ENCODE measurements at regions not wholly inside any gene's neighbourhood (a gene's known extent, or its start where the extent isn't known, plus 50 kb on each side); places are given as distances from the start of the nearest gene placed in this dataset.
"Not testable (repeated sequence)": the region's sequence is repeated elsewhere in the genome, so short reads cannot be mapped to it uniquely, and the experiment has no call there.

DNA sequence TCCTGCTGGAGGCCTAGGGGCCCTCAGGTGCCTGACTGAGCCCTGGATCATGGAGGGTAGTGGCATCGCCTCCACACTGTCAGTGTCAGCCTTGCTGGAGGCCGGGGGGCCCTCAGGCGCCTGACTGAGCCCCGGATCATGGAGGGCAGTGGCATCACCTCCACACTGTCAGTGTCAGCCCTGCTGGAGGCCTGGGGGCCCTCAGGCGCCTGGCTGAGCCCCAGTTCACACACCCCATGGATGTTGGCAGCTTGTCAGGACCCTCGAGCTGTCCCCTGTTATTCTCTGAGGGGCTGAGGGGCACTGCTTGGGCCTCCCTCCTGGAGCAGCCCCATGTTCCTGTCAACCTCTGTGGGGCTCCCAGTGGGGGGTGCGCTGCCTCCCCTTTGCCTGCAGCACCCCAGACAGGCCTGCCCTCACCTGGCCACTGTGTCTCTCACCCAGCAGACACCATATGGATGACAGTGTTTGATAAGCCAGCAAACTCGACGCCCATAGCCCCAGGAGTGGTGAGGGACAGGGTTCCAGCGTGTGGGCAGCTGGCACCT, 197.6 kb downstream of the LIPI start:
- H3K36me3 ChIP-seq (replicated peaks), result no peaks in the 10 kb centered on the region
- in situ Hi-C loops (cut with HindIII; ENCODE audit: low pct_ligation_motif_present, low sequenced_read_pairs), result no loop called here
- H3K27ac ChIP-seq, result no peak overlapping the region
- no peak overlapping the region for H3K4me3 ChIP-seq (ENCODE audit: low read depth, low read length)
- H3K27me3 ChIP-seq (replicated peaks), result no peaks in the 10 kb centered on the region
- no peak for DNase-seq
- TF ChIP-seq, protein P1, sequence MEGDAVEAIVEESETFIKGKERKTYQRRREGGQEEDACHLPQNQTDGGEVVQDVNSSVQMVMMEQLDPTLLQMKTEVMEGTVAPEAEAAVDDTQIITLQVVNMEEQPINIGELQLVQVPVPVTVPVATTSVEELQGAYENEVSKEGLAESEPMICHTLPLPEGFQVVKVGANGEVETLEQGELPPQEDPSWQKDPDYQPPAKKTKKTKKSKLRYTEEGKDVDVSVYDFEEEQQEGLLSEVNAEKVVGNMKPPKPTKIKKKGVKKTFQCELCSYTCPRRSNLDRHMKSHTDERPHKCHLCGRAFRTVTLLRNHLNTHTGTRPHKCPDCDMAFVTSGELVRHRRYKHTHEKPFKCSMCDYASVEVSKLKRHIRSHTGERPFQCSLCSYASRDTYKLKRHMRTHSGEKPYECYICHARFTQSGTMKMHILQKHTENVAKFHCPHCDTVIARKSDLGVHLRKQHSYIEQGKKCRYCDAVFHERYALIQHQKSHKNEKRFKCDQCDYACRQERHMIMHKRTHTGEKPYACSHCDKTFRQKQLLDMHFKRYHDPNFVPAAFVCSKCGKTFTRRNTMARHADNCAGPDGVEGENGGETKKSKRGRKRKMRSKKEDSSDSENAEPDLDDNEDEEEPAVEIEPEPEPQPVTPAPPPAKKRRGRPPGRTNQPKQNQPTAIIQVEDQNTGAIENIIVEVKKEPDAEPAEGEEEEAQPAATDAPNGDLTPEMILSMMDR (IDR thresholded peaks at IDR 0.05; ENCODE audit: low read depth, low read length, missing control alignments), result no peak

DNA sequence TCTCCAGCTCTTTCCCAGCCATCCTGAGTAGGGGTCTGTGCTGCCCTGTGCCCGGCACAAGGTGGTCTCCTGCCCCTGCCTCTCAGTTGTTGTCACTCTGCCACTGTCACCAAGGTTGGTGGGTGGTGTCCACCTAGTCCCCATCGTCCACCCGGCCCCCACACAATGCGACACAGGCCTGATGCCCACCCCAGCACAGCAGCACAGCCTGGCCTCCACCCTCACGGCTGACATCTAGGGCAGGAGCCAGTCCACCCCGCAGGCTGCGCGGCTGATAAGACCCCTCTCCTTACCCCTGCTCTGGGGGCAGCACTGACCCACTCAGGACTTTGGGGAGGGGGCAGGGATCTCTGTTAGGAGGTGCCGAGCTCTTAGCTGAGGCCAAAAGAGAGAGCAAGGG, 198.3 kb downstream of the LIPI start:
- Histone ChIP-seq H3K4me3 (ENCODE audit: low read depth, low read length) (no peak overlapping the region), H3K27me3 (replicated peaks) (no peaks in the 10 kb centered on the region), H3K27ac (no peak overlapping the region), H3K36me3 (replicated peaks) (no peaks in the 10 kb centered on the region)
- in situ Hi-C loops (cut with HindIII; ENCODE audit: low pct_ligation_motif_present, low sequenced_read_pairs), result no loop called here
- TF ChIP-seq, protein P1 (IDR thresholded peaks at IDR 0.05; ENCODE audit: low read depth, low read length, missing control alignments), result no peak
- no peak for DNase-seq

DNA sequence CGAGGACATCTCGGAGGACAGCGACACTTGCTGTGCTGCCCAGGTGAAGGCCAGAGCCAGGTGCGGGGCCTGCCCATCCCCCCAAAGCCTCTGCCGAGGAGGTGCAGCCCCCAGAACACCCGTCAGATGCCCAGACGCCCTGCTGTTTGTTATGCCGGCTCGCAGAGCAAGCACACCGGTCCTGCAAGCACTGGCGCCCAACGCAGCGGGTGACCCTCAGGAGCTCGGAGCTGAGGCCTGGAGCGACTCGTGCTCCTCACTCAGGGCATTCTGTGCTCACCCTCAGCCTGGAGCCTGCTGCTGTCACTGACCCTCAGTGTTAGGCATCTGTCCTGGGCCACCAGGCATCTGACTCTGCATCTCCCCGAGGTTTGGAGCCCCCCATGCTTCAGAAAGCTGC, 199.0 kb downstream of the LIPI start:
- H3K27me3 ChIP-seq (replicated peaks); H3K36me3 ChIP-seq (replicated peaks); H3K27ac ChIP-seq; H3K4me3 ChIP-seq (ENCODE audit: low read depth, low read length); DNase-seq; in situ Hi-C loops (cut with HindIII; ENCODE audit: low pct_ligation_motif_present, low sequenced_read_pairs): not testable (repeated sequence)

DNA sequence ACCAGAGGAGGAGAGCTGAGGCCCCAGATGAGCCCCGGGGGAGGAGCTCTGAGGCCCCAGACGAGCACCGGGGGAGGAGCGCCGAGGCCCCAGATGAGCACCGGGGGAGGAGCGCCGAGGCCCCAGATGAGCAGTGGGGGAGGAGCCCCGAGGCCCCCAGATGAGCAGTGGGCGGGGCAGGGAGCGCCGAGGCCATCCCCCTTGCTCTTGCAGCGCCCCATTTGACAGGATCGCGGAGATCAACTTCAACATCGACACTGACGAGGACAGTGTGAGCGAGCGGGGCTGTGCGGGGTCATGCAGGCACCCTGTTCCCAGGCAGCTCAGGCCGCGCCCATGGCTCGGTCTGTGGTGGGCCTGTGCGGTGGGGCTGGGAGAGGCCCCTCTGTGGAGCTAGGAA, 199.6 kb downstream of the LIPI start:
- DNase-seq; H3K27me3 ChIP-seq (replicated peaks); H3K4me3 ChIP-seq (ENCODE audit: low read depth, low read length); H3K27ac ChIP-seq; in situ Hi-C loops (cut with HindIII; ENCODE audit: low pct_ligation_motif_present, low sequenced_read_pairs); H3K36me3 ChIP-seq (replicated peaks): not testable (repeated sequence)

DNA sequence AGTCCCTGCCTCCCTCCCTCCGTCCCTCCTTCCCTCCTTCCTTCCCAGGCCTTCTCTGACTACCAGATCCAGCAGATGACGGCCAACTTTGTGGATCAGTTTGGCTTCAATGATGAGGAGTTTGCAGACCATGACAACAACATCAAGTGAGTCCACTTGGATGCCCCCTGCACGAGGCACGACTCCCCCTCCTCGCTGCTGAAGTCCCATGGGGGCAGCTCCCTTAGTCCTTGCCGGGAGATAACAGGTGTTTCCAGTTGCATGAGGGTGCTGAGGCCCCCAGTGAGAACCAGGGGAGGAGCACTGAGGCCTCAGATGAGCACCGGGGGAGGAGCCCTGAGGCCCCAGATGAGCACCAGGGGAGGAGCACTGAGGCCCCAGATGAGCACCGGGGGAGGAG, 200.0 kb downstream of the LIPI start:
- H3K27ac ChIP-seq, result no peak overlapping the region
- in situ Hi-C loops (cut with HindIII; ENCODE audit: low pct_ligation_motif_present, low sequenced_read_pairs), result no loop called here
- no peaks in the 10 kb centered on the region for H3K27me3 ChIP-seq (replicated peaks)
- no peak for DNase-seq
- H3K4me3 ChIP-seq (ENCODE audit: low read depth, low read length), result no peak overlapping the region
- no peaks in the 10 kb centered on the region for H3K36me3 ChIP-seq (replicated peaks)
- TF ChIP-seq, protein P1 (IDR thresholded peaks at IDR 0.05; ENCODE audit: low read depth, low read length, missing control alignments), result no peak

DNA sequence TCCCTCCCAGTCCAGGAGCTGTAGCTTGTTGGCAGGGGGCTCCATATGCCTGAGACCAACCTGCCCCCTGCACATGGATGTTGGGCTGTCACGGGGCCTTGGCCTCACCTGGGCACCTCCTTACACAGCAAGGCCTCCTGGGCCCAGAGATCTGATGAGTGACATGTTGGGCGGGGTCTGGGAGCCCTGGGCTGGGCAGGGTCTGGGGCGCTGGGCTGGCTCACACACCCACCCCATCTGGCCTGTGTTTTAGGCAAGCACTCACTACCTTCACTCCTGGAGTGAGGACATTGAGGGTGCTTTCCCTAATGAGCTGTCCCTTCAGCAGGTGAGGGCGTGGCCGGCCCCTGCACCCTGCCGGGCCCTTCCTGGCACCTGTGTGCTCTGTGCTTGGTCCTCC, 200.8 kb downstream of the LIPI start:
- in situ Hi-C loops (cut with HindIII; ENCODE audit: low pct_ligation_motif_present, low sequenced_read_pairs); H3K36me3 ChIP-seq (replicated peaks); H3K4me3 ChIP-seq (ENCODE audit: low read depth, low read length); DNase-seq; H3K27me3 ChIP-seq (replicated peaks); H3K27ac ChIP-seq: not testable (repeated sequence)

DNA sequence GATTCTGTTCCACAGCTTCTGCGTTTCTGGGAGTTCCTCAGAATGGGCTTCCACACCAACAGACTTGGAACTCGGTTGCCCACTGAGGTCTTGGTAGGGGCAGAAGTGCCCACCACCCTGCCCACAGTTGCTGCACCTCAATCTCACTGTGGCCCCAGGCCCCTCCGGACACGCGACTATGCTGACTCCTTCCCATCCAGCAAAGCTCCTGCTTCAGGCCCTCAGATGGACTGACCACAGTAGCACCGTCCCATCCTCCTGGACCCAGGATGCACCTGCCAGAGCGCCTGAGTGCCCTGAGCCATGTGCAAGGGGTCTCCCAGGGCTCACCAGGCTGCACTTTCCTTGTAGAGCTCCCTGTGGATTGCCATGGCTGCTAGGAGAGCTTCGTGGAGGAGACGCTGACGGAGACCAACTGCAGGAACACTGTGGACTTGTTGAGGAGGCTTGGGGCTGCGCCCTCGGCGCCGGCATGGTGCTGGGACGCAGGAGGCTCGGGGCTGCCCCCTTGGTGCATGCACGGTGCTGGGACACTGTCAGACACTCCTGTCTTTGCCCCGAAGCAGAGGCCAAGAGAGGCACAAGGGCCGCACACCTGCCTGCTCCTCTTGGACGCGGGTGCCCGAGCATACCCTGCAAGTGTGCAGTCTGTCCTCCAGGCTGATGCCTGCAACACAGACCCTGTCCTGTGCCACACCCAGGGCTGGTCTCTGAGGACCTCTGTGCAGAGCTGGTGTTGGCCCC, 201.3 kb downstream of the LIPI start:
- in situ Hi-C loops (cut with HindIII; ENCODE audit: low pct_ligation_motif_present, low sequenced_read_pairs); H3K27ac ChIP-seq; H3K4me3 ChIP-seq (ENCODE audit: low read depth, low read length); DNase-seq; H3K27me3 ChIP-seq (replicated peaks); H3K36me3 ChIP-seq (replicated peaks): not testable (repeated sequence)

DNA sequence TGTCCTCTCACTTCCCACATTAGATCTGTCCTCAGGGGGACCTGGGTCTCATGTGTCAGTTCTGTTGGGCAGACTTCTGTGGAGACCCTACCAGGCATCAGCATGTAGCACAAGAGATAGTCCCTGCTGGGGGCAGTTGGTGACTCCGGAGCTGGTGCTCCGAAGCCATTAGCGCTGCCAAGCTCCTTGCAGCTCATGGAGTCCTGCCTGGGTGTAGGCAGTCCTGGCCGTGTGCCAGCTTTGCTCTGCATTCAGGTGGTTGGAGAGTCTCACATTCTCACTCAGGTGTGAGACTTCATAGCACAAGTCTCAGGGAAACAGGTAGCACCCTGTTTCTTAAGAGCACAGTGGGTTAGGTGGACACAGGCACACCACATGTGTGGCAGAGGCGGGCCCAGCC, 202.3 kb downstream of the LIPI start:
- in situ Hi-C loops (cut with HindIII; ENCODE audit: low pct_ligation_motif_present, low sequenced_read_pairs); H3K36me3 ChIP-seq (replicated peaks); H3K27ac ChIP-seq; H3K4me3 ChIP-seq (ENCODE audit: low read depth, low read length); DNase-seq; H3K27me3 ChIP-seq (replicated peaks): not testable (repeated sequence)

DNA sequence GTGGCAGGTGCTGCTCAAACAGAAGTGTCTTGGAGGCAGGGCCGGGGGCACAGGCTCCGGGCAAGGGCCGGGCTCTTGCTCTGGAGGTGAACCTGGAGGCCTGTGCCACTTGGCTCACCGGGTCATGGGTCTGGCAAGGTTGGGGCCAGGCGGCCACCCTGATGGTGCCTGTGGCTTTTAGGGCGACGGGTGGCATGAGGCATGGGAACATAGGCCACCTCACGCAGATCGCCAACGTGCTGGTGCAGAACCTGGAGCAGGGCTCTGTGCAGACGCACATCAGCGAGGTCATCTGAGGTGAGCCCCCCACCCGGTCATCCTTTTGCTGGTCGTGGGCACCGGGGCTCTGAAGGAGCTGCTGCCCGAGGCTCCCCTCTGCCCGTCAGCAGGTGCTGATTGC, 202.7 kb downstream of the LIPI start:
- DNase-seq; in situ Hi-C loops (cut with HindIII; ENCODE audit: low pct_ligation_motif_present, low sequenced_read_pairs); H3K27me3 ChIP-seq (replicated peaks); H3K36me3 ChIP-seq (replicated peaks); H3K27ac ChIP-seq; H3K4me3 ChIP-seq (ENCODE audit: low read depth, low read length): not testable (repeated sequence)

DNA sequence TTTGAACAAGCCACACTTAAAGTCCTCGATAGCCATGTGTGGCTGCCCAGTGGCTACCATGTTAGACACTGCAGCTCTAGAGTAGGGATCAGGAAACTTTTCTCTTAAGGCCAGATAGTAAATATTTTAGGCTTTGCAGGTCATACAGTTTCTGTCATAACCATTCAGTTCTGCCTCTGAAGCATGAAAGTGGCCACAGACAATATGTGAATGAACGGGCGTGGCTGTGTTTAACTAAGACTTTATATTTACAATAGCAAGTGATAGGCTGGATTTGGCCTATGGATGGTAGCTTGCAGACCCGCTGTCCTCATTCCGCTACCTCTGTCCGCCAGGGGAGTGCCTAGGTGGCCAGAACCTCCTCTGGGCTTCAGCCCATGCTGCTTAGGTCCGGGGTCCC, 204.6 kb downstream of the LIPI start:
- in situ Hi-C loops (cut with HindIII; ENCODE audit: low pct_ligation_motif_present, low sequenced_read_pairs); H3K36me3 ChIP-seq (replicated peaks); DNase-seq; H3K4me3 ChIP-seq (ENCODE audit: low read depth, low read length); H3K27ac ChIP-seq; H3K27me3 ChIP-seq (replicated peaks): not testable (repeated sequence)

DNA sequence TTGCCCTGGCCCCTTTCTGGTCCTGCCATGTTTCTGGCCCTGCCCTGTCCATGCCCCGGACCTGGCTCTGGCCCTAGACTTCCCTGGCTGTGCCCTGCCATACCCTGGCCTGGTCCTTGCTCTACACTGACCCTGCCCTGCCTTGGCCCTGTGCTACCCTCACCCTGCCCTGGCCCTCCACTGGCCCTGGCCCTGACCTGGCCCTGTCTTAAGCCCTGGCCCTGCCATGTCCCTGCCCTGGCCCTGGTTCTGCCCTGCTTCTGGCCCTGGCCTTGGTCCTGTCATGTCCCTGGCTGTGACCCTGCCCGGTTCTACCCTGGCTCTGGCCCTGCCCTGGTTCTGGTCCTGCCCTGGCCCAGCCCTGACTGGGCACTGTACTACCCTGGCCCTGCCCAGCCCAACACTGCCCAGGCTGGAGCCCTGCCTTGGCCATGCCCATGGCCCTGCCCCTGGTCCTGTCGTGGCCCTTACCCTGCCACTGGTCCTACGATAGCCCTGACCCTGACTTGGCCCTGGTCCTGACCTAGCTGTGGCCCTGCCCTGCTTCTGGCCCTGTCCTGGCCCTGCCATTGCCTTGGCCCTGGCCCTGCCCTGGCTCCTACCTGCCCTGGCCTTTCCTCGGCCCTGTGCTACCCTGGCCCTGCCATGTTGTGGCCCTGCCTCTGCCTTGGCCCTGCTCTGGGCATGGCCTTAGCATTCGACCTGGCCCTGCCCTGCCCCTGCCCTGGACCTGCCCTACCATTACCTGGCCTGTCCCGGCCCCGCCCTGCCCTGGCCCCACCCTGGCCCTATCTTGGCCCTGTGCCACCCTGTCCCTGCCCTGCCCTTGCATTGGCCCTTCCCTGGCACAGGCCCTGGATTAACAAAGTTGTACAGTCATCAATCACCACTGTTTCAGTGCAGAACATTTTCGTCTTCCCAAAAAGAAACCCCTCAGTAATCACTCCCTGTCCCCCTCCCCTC, 223.5 kb downstream of the LIPI start:
- in situ Hi-C loops (cut with HindIII; ENCODE audit: low pct_ligation_motif_present, low sequenced_read_pairs); H3K4me3 ChIP-seq (ENCODE audit: low read depth, low read length); H3K27me3 ChIP-seq (replicated peaks); DNase-seq; H3K27ac ChIP-seq; H3K36me3 ChIP-seq (replicated peaks): not testable (repeated sequence)
